GM18517 (cell line): ENCODE measurements at regions not wholly inside any gene's neighbourhood (a gene's known extent, or its start where the extent isn't known, plus 50 kb on each side); places are given as distances from the start of the nearest gene placed in this dataset.
"Not testable (repeated sequence)": the region's sequence is repeated elsewhere in the genome, so short reads cannot be mapped to it uniquely, and the experiment has no call there.

ENCODE experiments used
- ATAC-seq: cut with Tn5 transposase; IDR thresholded peaks from one replicate; pipeline ENCODE4 v1.9.1; 2021; ENCODE audit warnings: mild to moderate bottlenecking, moderate library complexity; ENCODE audit not compliant: unreplicated experiment

DNA sequence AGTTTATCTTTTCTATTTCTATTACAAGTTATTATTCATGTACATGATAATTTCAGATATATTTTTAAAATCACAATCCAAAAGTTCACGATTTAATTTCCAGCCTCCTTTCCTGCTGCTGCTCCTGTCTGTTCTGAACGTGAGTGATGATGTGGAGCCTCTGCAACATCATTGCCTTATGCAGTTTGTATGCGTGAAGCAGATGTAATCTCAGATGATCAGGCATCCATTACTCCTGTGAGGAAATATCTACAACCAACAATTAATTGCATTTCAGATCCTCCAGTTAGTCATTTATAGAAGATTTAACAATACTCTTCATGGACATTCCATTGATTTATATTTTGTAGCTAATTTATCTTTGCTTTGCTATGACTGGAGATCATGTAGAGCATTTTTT, 668.7 kb upstream of the EPHA5 start:
- no peak for ATAC-seq

GRCh38 chr4:66331761-66332160, 661.5 kb upstream of the EPHA5 start:
- no peak for ATAC-seq

DNA sequence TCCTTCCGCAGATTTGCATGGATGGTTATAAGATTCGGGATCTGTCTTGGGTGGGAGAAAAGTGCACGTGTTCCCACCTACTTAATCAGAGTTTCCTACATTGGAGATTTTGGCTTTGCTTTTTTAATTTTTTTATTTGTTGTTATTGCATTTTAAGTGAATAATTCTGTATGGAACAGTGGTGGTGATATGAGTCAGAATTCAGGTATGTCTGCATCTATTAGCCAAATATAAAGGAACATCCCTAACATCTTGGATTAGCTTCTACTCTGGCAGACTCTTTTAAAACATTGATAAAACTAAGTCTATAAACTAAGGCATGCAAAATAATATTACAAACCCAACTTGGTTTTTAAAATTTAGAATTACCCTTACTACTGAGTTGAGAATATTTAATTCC, 659.8 kb upstream of the EPHA5 start:
- no peak for ATAC-seq

DNA sequence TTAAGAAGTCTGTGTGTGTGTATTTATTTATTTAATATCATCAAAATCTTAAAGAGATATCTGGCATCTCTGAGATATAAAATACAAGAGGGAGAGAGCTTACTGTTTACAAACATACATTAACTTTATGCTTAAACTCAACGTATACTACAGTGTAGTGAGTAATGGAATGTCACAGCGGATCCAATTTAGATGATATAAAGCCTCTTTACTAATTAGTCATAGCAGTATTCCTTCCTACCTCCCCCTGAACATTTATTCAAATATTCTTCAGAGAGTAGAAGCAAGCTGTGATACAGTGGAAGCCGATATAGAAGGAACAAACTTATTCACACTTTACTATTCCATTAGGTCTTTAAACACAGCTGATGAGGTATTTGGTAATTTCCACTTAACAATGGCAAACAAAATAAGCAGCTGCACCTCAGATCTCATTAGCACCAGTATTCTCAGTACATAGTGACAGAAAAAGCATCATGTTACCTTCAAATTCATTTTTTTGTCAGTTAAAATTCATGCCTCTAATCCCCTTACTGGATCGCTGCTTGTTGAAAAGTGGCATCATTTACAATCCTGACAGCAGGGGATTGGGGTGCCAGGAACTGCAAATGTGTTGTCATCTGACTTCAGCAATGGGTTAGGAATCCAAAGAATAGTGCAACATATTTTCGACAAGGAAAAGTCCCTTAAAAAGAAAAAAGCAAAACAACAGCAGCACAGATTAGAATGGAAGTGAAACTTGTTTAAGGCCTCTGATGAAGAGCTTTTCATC, 658.7 kb upstream of the EPHA5 start:
- no peak for ATAC-seq

DNA sequence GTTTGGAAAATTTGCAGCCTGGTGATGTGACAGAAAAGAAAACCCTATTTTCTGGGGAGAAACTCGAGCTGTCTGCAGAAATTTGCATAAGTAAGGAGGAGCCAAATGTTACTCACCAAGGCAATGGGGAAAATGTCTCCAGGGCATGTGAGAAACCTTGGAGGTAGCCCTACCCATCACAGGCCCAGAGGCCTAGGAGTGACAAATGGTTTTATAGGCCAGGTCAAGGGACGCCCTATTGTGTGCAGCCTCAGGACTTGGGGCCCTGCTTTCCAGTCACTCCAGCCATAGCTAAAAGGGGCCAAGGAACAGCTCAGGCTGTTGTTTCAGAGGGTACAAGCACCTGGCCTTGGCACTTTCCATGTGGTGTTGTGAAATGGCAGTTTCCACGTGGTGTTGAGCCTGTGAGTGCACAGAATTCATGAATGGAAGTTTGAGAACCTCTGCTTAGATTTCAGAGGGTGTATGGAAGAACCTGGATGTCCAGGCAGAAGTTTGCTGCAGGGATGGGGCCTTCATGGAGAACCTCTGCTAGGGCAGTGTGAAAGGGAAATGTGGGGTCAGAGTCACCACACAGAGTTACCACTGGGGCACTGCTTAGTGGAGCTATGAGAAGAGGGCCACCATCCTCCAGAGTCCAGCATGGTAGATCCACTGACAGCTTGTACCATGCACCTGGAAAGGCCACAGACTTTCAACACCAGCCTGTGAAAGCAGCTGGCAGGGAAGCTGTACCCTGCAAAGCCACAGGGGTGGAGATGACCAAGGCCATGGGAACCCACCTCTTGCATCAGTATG, 637.6 kb upstream of the EPHA5 start:
- ATAC-seq, result no peak

DNA sequence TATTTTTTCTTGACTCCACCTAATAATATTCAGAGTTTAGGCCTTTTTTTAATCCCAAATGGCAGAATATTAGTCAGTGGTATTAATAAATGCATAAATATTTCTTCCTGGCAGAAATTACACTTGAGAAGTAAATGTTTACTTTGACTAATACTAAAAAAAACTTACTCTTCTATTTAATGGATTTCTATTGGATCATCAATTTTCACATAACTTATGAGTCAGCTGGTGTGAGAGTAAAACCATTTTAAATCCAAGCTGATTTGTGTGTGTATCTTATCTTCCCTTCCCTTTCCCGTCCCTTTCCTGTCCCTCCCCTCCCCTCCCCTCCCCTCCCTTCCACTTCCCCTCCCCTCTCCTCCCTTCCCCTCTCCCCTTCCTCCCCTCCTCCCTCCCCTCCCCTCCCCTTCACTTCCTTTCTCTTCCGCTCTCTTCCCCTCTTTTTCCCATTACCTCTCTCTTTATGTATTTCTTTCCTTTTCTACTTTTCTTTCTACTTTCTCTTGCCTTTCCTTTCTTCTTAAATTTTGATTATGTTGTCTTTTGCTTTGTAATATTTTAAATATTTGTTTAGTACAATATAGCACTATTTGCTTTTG, 630.1 kb upstream of the EPHA5 start:
- ATAC-seq, result no peak

- ATAC-seq, result no peak
Observed at GRCh38 chr4:66298569-66298968, 628.3 kb upstream of the EPHA5 start.

- ATAC-seq, result no peak
Observed at GRCh38 chr4:66297703-66298102, 627.4 kb upstream of the EPHA5 start.

GRCh38 chr4:66294638-66295037, 624.3 kb upstream of the EPHA5 start:
- no peak for ATAC-seq

DNA sequence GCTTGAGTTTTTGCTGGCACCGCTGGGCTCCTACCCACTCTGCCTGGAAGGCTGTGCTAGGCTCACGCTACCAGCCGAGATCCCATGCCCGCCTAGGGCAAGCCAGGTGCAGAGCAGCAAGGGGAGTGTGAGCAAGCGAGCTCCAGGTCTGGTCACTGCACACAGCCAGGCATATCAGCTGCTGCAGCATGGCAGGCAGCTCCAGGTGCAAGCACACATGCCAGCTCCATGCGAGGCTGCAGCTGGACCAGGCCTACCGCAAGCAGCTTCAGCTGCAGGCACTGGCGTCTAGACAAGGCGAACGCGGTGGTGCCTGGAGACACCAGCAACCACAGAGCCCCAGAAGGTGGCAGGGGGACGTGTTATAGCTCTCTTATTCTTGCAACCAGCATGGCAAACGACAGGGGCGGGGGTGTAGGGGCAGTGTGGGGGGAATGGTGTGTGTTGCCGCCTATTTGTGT, 614.7 kb upstream of the EPHA5 start:
- no peak for ATAC-seq

- ATAC-seq, result no peak
Observed at GRCh38 chr4:66279084-66279483, 608.8 kb upstream of the EPHA5 start.

GRCh38 chr4:66275411-66276038, 605.2 kb upstream of the EPHA5 start:
- ATAC-seq, result no peak

GRCh38 chr4:66273110-66273509, 602.8 kb upstream of the EPHA5 start:
- ATAC-seq, result no peak

- not testable (repeated sequence) for ATAC-seq
Observed at GRCh38 chr4:66270356-66270755, 600.1 kb upstream of the EPHA5 start.

- not testable (repeated sequence) for ATAC-seq
Observed at GRCh38 chr4:66266554-66266953, 596.3 kb upstream of the EPHA5 start.

DNA sequence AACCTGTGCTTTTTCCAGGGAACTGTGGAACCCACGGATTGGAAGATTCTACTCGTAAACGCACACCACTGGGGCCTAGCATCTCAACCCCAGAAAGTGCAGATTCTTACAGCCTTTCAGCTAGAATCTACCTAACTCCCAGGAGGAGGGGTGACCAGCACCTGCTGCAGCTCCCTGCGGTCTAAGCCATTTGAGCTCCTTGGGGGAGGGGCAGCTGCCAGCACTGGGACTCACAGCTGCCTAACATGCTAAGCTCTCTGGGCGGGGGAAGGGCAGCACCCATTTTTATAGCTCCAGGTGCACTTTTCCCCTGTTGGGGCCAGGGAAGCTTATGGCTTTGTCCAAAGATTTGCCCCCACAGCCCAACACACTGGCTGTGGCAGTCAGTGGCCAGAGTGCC, 595.7 kb upstream of the EPHA5 start:
- no peak for ATAC-seq

- ATAC-seq, result no peak
Observed at GRCh38 chr4:66252291-66252690, 582.0 kb upstream of the EPHA5 start.

- no peak for ATAC-seq
Observed at GRCh38 chr4:66246643-66247042, 576.4 kb upstream of the EPHA5 start.

DNA sequence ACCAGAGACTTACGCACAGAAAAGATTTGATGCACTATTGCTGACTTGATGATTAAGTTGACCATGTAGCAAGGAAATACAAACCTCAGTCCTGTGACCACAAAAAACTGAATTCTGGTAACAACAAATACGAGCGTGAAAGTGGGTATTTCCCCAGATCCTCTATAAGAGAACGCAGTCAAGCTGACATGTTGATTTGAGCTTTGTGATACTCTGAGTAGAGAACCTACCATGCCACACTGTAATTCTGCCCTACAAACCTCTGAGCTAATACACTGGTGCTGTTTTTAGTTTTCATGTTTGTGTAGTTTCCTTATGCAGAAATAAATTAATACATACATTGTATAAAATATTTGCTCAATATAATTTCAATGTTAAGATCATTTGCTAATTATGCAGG, 565.6 kb upstream of the EPHA5 start:
- ATAC-seq, result no peak

DNA sequence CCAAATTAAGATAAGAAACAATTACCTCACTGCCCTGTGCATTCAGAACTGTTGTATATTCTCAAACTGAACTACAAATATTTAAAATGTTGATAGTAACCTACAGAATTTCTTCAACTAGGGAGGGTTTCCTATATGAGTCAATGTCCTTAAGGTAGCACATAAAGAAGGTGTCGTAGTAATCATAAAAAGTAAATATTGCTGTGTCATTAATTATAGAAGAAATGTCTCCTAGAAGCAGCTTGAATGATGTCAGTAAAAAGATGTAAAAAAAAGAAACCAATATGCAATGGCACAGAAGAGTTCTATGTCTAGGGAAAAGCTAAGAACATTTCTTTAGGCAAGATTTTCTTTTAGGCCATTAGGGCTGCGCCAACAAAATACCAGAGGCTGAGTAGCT, 559.6 kb upstream of the EPHA5 start:
- ATAC-seq, result no peak

DNA sequence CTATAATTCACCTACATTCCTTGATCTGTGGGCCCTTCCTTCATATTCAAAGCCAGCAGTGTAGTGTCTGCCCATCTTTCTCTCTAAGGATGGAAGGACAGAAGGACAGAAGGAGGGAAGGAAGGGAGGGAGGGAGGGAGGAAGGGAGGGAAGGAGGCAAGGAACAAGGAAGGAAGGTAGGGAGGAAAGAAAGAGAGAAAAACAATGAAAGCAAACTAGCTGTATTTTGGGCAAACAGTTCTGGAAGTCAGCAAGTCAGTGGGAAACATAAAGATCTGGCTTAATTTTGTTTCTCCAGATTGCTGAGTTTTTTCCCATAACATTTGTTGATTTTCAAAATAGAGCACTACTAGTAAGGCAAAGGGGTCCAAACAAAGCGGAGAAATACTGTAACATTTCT, 555.2 kb upstream of the EPHA5 start:
- no peak for ATAC-seq
